Activated T-helper 1 cell treated with anti-CD3 and anti-CD28 coated beads, Interleukin-12 subunit alpha, Interleukin-12 subunit beta, Interleukin-2, Interleukin-4 antibody, amounts not matched to agents 30 ng/mL and 10 ng/mL and 1 ng/mL, durations not matched to agents 14 hours and 24 hours and 36 hours (primary cell): ENCODE measurements at regions not wholly inside any gene's neighbourhood (a gene's known extent, or its start where the extent isn't known, plus 50 kb on each side); places are given as distances from the start of the nearest gene placed in this dataset.
"Not testable (repeated sequence)": the region's sequence is repeated elsewhere in the genome, so short reads cannot be mapped to it uniquely, and the experiment has no call there.

Experiments
- DNase-seq: peaks from one replicate; pipeline ENCODE4 v3.0.0; 2021; ENCODE audit warnings: low spot score
- H3K27ac Mint-ChIP-seq: one replicate; pipeline ENCODE4 v1.8.0; 2021; ENCODE audit warnings: mild to moderate bottlenecking, mixed read lengths
- H3K27me3 Mint-ChIP-seq: one replicate; pipeline ENCODE4 v1.8.0; 2022; ENCODE audit warnings: mild to moderate bottlenecking, moderate library complexity, mixed read lengths; ENCODE audit not compliant: insufficient read depth
- H3K36me3 Mint-ChIP-seq: one replicate; pipeline ENCODE4 v1.8.0; 2021; ENCODE audit warnings: low read depth, mixed read lengths
- H3K4me1 Mint-ChIP-seq: one replicate; pipeline ENCODE4 v1.8.0; 2021; ENCODE audit warnings: low read depth, mixed read lengths
- H3K4me3 Mint-ChIP-seq: one replicate; pipeline ENCODE4 v1.8.0; 2021; ENCODE audit warnings: mild to moderate bottlenecking, moderate library complexity, mixed read lengths
- H3K9me3 Mint-ChIP-seq: one replicate; pipeline ENCODE4 v1.8.0; 2021; ENCODE audit warnings: mixed read lengths
- intact Hi-C: fragments of 100-400 bp; cut with micrococcal nuclease; formaldehyde crosslinking; loops from one replicate; pipeline ENCODE4 v1.15.1; 2024

- no peak overlapping the region for H3K4me3 Mint-ChIP-seq
- no peaks in the 10 kb centered on the region for H3K36me3 Mint-ChIP-seq
- H3K27ac Mint-ChIP-seq = no peak overlapping the region
- H3K27me3 Mint-ChIP-seq = no peaks in the 10 kb centered on the region
- no peaks in the 10 kb centered on the region for H3K4me1 Mint-ChIP-seq
- intact Hi-C loops = no loop called here
- H3K9me3 Mint-ChIP-seq = no peaks in the 10 kb centered on the region
- DNase-seq = no peak
These were observed 502.1 kb upstream of the TMEFF2 start for GRCh38 chr2:192696857-192697256.

DNA sequence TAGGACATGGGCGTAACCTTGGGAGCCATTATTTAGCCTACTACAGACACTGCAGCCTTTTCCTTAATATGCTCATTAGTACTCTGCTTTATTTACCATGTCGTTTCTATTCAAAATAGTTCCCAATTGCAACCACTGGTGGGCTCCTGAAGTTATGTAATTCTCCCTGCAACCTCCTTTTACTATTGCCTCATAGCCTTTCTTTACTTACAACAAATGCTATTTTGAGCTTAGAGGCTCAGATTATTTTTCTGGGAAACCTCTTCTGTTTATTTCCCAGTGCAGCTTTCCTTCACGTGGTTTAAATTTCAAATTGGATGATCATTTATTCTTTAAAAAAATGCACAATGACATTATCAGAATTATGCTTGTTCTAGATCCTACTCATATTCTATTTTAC is 492.3 kb upstream of the TMEFF2 start:
- H3K27me3 Mint-ChIP-seq = no peaks in the 10 kb centered on the region
- H3K36me3 Mint-ChIP-seq = no peaks in the 10 kb centered on the region
- no peak overlapping the region for H3K4me3 Mint-ChIP-seq
- H3K4me1 Mint-ChIP-seq = no peaks in the 10 kb centered on the region
- H3K9me3 Mint-ChIP-seq = no peaks in the 10 kb centered on the region
- DNase-seq = no peak
- H3K27ac Mint-ChIP-seq = no peak overlapping the region
- intact Hi-C loops = no loop called here

- H3K27ac Mint-ChIP-seq, H3K4me3 Mint-ChIP-seq, H3K36me3 Mint-ChIP-seq, intact Hi-C loops, H3K27me3 Mint-ChIP-seq, H3K9me3 Mint-ChIP-seq, DNase-seq, H3K4me1 Mint-ChIP-seq: not testable (repeated sequence)
These were observed 487.8 kb upstream of the TMEFF2 start for GRCh38 chr2:192682511-192682910.

DNA sequence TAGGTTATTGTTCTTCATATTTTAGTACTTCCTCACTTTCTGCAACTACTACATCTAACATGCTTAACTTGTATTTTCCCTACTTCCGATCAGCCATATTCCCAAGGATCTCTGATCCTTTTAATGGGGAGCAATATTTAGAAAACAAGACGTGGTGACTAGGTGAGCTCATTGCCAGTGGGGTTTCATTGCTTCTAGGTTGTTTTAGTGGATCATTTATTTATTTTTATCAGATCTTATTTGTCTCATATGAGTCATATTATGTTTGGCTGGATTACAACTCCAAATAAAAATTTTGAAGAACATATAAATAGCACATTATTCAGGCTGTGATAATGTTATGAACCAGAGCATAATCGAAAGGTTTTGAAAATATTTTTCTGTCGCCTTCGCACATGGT is 480.9 kb upstream of the TMEFF2 start:
- Mint-ChIP-seq H3K36me3 (no peaks in the 10 kb centered on the region), H3K27me3 (no peaks in the 10 kb centered on the region), H3K9me3 (no peaks in the 10 kb centered on the region), H3K4me1 (no peaks in the 10 kb centered on the region), H3K27ac (no peak overlapping the region), H3K4me3 (no peak overlapping the region)
- DNase-seq = no peak
- intact Hi-C loops = no loop called here

- Mint-ChIP-seq H3K27me3 (no peaks in the 10 kb centered on the region), H3K4me1 (no peaks in the 10 kb centered on the region)
These were observed 474.9 kb upstream of the TMEFF2 start for GRCh38 chr2:192669505-192670091.

GRCh38 chr2:192660555-192660954 is 465.8 kb upstream of the TMEFF2 start:
- H3K4me3 Mint-ChIP-seq, H3K4me1 Mint-ChIP-seq, intact Hi-C loops, H3K9me3 Mint-ChIP-seq, H3K27me3 Mint-ChIP-seq, H3K36me3 Mint-ChIP-seq, H3K27ac Mint-ChIP-seq, DNase-seq: not testable (repeated sequence)

More at GRCh38 chr2:192669505-192670091, 474.9 kb upstream of the TMEFF2 start:
- no peak for DNase-seq
- H3K4me3 Mint-ChIP-seq = no peak overlapping the region
- no peaks in the 10 kb centered on the region for H3K9me3 Mint-ChIP-seq
- intact Hi-C loops = no loop called here
- no peaks in the 10 kb centered on the region for H3K36me3 Mint-ChIP-seq
- H3K27ac Mint-ChIP-seq = no peak overlapping the region

GRCh38 chr2:192657362-192657761 is 462.6 kb upstream of the TMEFF2 start:
- H3K36me3 Mint-ChIP-seq = no peaks in the 10 kb centered on the region
- H3K27me3 Mint-ChIP-seq = no peaks in the 10 kb centered on the region
- no peak for DNase-seq
- H3K4me3 Mint-ChIP-seq = no peak overlapping the region
- H3K4me1 Mint-ChIP-seq = no peaks in the 10 kb centered on the region
- intact Hi-C loops = no loop called here
- H3K27ac Mint-ChIP-seq = no peak overlapping the region
- no peaks in the 10 kb centered on the region for H3K9me3 Mint-ChIP-seq

- H3K27me3 Mint-ChIP-seq = no peaks in the 10 kb centered on the region
- no peaks in the 10 kb centered on the region for H3K4me1 Mint-ChIP-seq
- no peaks in the 10 kb centered on the region for H3K9me3 Mint-ChIP-seq
- DNase-seq = no peak
- H3K36me3 Mint-ChIP-seq = no peaks in the 10 kb centered on the region
- intact Hi-C loops = no loop called here
- no peak overlapping the region for H3K27ac Mint-ChIP-seq
- H3K4me3 Mint-ChIP-seq = no peak overlapping the region
These were observed 461.2 kb upstream of the TMEFF2 start for GRCh38 chr2:192655916-192656315.

- no peak for DNase-seq
- H3K36me3 Mint-ChIP-seq = no peaks in the 10 kb centered on the region
- H3K27me3 Mint-ChIP-seq = no peaks in the 10 kb centered on the region
- H3K4me1 Mint-ChIP-seq = no peaks in the 10 kb centered on the region
- no peak overlapping the region for H3K27ac Mint-ChIP-seq
- intact Hi-C loops = no loop called here
- H3K9me3 Mint-ChIP-seq = no peaks in the 10 kb centered on the region
- no peak overlapping the region for H3K4me3 Mint-ChIP-seq
These were observed 451.3 kb upstream of the TMEFF2 start for GRCh38 chr2:192645811-192646598.

GRCh38 chr2:192634557-192634956 is 439.8 kb upstream of the TMEFF2 start:
- intact Hi-C loops = no loop called here
- Mint-ChIP-seq H3K27me3 (no peaks in the 10 kb centered on the region), H3K9me3 (no peaks in the 10 kb centered on the region), H3K27ac (no peak overlapping the region), H3K4me3 (no peak overlapping the region), H3K4me1 (no peaks in the 10 kb centered on the region), H3K36me3 (no peaks in the 10 kb centered on the region)
- DNase-seq = no peak

DNA sequence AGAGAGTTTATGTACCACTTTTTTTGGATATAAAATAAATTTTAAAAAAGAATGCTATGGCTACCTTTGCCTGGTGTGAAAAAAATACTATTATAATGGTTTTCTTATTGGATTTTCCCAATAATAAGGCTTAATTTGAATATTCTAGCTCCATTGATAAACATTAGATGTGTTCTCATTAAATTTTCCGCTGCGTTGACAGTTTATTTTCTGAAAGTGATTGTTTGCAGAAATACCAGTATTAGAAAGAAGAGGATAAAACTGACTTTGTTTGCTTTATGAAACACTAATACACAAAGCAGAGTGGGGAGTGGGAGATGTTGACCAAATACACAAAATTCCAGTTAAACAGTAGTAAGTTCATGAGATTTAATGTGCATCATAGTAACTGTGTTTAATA is 433.3 kb upstream of the TMEFF2 start:
- H3K27ac Mint-ChIP-seq = no peak overlapping the region
- H3K4me3 Mint-ChIP-seq = no peak overlapping the region
- no peak for DNase-seq
- no peaks in the 10 kb centered on the region for H3K9me3 Mint-ChIP-seq
- intact Hi-C loops = no loop called here
- H3K4me1 Mint-ChIP-seq = no peaks in the 10 kb centered on the region
- no peaks in the 10 kb centered on the region for H3K36me3 Mint-ChIP-seq
- H3K27me3 Mint-ChIP-seq = no peaks in the 10 kb centered on the region

- H3K27ac Mint-ChIP-seq = no peak overlapping the region
- H3K36me3 Mint-ChIP-seq = no peaks in the 10 kb centered on the region
- H3K9me3 Mint-ChIP-seq = no peaks in the 10 kb centered on the region
- H3K4me3 Mint-ChIP-seq = no peak overlapping the region
- no peak for DNase-seq
- intact Hi-C loops = no loop called here
- no peaks in the 10 kb centered on the region for H3K27me3 Mint-ChIP-seq
- no peaks in the 10 kb centered on the region for H3K4me1 Mint-ChIP-seq
These were observed 420.4 kb upstream of the TMEFF2 start for GRCh38 chr2:192615105-192615504.

DNA sequence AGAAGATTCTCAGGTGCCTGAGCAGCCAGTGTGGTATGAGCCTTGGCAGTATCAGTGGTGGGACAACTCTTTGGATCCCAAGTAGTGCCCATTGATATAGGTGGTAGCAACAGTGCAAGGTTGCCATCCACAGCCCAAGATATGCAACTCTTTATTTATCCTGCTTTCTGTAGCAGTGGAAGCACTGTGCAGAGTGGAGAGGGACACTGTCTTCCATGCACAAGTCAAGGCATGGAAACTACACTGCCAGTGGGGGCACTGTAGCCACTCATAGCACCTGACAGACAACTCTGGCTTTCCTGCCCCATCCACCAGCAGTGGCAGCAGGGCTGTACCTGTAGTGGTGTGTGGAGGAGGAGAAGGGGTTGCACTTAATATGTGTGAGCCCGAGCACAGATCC is 409.6 kb upstream of the TMEFF2 start:
- no peaks in the 10 kb centered on the region for H3K4me1 Mint-ChIP-seq
- no peaks in the 10 kb centered on the region for H3K27me3 Mint-ChIP-seq
- no peak overlapping the region for H3K27ac Mint-ChIP-seq
- no peaks in the 10 kb centered on the region for H3K36me3 Mint-ChIP-seq
- intact Hi-C loops = no loop called here
- no peaks in the 10 kb centered on the region for H3K9me3 Mint-ChIP-seq
- H3K4me3 Mint-ChIP-seq = no peak overlapping the region
- DNase-seq = no peak

DNA sequence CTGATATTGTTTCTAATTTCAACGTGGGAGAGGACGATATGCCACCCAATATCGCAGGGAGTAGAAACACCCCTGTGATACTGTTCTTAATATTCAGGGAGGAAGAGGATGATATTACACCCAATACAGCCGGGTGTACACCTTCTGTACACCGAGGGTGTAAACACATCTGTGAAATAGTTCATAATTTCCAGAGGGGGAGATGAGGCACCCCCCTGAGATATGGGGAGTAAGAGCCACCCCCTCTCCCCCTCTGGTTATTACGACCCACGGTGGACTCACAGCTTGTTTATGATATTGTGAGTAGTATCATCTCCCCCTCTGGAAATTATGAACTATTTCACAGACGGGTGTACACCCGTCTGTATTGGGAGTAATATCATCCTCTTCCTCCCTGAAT is 403.9 kb upstream of the TMEFF2 start:
- H3K9me3 Mint-ChIP-seq, H3K36me3 Mint-ChIP-seq, H3K4me1 Mint-ChIP-seq, intact Hi-C loops, DNase-seq, H3K27ac Mint-ChIP-seq, H3K27me3 Mint-ChIP-seq, H3K4me3 Mint-ChIP-seq: not testable (repeated sequence)
